ENCODE measurements at regions not wholly inside any gene's neighbourhood (a gene's known extent, or its start where the extent isn't known, plus 50 kb on each side); places are given as distances from the start of the nearest gene placed in this dataset.
"Not testable (repeated sequence)": the region's sequence is repeated elsewhere in the genome, so short reads cannot be mapped to it uniquely, and the experiment has no call there.

DNA sequence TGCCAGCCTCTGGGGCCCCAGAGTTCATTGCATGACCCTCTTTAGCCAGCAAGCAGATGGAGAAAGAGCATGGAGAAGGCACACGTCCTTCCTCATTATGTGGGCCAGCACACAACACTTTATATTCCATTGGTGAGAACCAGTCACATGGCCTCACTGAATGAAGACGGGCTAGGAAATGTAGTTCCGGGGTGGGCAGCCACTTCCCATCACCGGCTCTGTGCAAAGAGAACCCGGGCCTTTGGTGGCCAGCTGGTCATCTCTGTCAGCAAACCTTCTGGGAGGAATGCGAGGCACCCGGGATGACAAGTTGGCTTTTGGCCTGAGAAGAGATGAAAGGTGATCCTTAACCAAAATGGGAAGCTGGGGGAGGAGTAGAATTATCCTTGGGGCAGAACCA is 90.2 kb upstream of the VGLL4 start:
- H3K27ac Mint-ChIP-seq = no peak overlapping the region
- no peaks in the 10 kb centered on the region for H3K9me3 Mint-ChIP-seq
- DNase-seq (ENCODE audit: extremely low spot score, unreplicated experiment) = no peak
- no peak overlapping the region for H3K4me3 Mint-ChIP-seq
- peaks cover 19% of the 10 kb centered on the region for H3K4me1 Mint-ChIP-seq (ENCODE audit: unreplicated experiment)
- H3K36me3 Mint-ChIP-seq = no peaks in the 10 kb centered on the region
- no peaks in the 10 kb centered on the region for H3K27me3 Mint-ChIP-seq
- TF ChIP-seq, protein P1, sequence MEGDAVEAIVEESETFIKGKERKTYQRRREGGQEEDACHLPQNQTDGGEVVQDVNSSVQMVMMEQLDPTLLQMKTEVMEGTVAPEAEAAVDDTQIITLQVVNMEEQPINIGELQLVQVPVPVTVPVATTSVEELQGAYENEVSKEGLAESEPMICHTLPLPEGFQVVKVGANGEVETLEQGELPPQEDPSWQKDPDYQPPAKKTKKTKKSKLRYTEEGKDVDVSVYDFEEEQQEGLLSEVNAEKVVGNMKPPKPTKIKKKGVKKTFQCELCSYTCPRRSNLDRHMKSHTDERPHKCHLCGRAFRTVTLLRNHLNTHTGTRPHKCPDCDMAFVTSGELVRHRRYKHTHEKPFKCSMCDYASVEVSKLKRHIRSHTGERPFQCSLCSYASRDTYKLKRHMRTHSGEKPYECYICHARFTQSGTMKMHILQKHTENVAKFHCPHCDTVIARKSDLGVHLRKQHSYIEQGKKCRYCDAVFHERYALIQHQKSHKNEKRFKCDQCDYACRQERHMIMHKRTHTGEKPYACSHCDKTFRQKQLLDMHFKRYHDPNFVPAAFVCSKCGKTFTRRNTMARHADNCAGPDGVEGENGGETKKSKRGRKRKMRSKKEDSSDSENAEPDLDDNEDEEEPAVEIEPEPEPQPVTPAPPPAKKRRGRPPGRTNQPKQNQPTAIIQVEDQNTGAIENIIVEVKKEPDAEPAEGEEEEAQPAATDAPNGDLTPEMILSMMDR (conservative IDR thresholded peaks at IDR 0.05) = no peak

DNA sequence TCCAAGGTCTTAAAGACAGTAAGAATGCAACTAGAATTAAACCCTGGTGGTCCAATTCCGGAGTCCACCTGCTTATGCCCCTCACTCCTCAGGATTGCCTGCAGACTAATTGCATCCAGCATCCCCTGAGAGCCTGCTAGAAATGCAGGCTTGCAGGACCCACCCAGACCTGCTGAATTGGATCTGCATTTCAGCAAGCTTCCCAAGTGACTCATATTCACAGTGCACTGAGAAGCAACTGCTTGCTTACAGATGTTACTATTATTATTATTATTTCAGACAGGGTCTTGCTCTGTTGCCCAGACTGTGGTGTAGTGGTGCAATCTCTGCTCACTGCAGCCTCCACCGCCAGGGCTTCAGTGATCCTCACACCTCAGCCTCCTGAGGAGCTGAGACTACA is 83.5 kb upstream of the VGLL4 start:
- Mint-ChIP-seq H3K27ac (no peak overlapping the region), H3K36me3 (no peaks in the 10 kb centered on the region), H3K4me3 (no peak overlapping the region), H3K9me3 (no peaks in the 10 kb centered on the region), H3K27me3 (peaks cover 14% of the 10 kb centered on the region), H3K4me1 (ENCODE audit: unreplicated experiment) (peaks cover 1% of the 10 kb centered on the region)
- no peak for DNase-seq (ENCODE audit: extremely low spot score, unreplicated experiment)
- TF ChIP-seq, protein P1 (conservative IDR thresholded peaks at IDR 0.05) = no peak

DNA sequence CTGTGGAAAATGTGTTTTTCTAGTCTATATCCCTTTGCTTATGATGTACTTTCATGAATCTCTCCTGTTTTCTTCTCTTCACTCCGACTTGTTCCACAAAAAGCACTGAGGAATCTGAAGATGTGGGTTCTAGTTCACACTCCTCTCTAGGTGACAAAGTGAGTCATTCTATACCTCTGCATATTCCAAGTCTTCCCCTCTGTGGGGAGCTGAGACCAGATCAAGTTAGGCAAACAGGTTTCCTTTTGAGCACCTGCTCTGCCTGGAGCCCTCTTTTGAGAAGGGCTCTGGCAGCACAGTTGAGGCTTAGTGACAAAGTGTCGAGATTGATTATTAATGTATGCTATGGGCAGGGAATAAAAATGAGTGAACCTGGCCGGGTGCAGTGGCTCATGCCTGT is 82.4 kb upstream of the VGLL4 start:
- no peak for DNase-seq (ENCODE audit: extremely low spot score, unreplicated experiment)
- peak overlapping the region; percentile 1 for H3K4me3 Mint-ChIP-seq
- no peaks in the 10 kb centered on the region for H3K9me3 Mint-ChIP-seq
- peaks cover 14% of the 10 kb centered on the region for H3K27me3 Mint-ChIP-seq
- H3K27ac Mint-ChIP-seq = no peak overlapping the region
- H3K4me1 Mint-ChIP-seq (ENCODE audit: unreplicated experiment) = peaks cover 10% of the 10 kb centered on the region
- no peaks in the 10 kb centered on the region for H3K36me3 Mint-ChIP-seq
- TF ChIP-seq, protein P1 (conservative IDR thresholded peaks at IDR 0.05) = no peak

DNA sequence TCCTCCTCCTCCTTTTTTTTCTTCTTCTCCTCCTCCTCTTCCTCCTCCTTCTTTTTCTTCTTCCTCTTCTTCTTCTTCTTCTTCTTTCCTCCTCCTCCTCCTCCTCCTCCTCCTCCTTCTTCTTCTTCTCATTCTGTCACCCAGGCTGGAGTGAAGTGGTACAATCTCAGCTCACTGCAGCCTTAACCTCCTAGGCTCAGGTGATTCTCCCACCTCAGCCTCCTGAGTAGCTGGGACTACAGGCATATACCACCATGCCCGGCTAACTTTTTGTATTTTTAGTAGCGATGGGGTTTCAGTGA is 81.6 kb upstream of the VGLL4 start:
- H3K27ac Mint-ChIP-seq; H3K4me3 Mint-ChIP-seq; H3K36me3 Mint-ChIP-seq; H3K9me3 Mint-ChIP-seq; DNase-seq (ENCODE audit: extremely low spot score, unreplicated experiment): not testable (repeated sequence)
- Mint-ChIP-seq H3K4me1 (ENCODE audit: unreplicated experiment) (peaks cover 19% of the 10 kb centered on the region), H3K27me3 (peaks cover 14% of the 10 kb centered on the region)

DNA sequence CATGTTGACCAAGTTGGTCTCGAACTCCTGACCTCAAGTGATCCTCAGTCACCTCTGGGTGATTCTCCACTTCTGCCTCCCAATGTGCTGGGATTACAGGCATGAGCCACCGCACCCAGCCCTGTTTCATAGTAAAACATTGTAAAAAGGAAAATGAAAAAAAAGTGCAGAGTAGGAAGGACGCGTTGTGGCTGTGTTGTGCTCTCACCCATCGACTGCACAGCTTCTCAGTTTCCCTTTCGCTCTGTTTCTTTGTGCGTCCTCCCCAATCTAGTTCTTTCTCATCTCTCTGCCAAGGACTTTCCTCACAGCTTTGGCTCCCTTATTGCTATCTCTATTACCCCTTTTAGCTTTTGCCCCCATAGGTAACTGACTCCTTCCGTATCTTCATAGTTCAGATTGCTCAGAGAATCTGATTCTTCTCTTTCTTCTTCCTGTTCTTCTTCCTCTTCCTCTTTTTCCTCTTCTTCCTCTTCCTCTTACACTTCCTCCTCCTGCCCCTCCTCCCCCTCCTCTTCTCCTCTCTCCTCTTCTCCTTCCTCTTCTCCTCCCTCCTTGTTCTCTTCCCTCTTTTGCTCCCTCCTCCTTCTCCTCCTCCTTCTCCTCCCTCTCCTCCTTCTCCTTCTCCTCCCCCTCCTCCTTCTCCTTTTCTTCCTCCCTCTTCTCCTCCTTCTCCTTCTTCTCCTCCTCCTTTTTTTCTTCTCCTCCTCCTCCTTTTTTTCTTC is 81.1 kb upstream of the VGLL4 start:
- H3K27me3 Mint-ChIP-seq = peaks cover 14% of the 10 kb centered on the region
- no peak for DNase-seq (ENCODE audit: extremely low spot score, unreplicated experiment)
- H3K4me3 Mint-ChIP-seq = no peak overlapping the region
- H3K36me3 Mint-ChIP-seq = no peaks in the 10 kb centered on the region
- TF ChIP-seq, protein P1 (conservative IDR thresholded peaks at IDR 0.05) = no peak
- H3K27ac Mint-ChIP-seq = peak overlapping the region; percentile 4
- H3K4me1 Mint-ChIP-seq (ENCODE audit: unreplicated experiment) = peaks cover 19% of the 10 kb centered on the region
- no peaks in the 10 kb centered on the region for H3K9me3 Mint-ChIP-seq

DNA sequence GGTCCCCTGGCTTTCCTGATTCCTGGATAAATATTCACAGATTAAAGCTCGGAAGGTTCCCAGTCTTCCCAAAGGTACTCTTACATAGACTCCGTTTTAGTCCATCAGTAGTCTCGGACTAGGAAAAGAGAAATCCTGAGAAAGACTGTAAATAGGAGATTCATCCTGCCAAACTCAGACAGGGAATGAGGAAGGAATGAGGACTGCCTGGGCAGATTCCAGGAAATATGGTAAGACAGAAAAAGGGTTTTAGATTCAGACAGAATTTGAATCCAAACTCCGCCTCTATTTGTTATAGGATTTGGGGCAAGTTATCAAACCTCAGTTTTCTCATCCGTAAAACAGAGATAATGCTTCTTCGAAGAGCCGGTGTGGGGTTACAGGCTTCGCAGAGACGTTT is 77.8 kb upstream of the VGLL4 start:
- peak overlapping the region; percentile 94 for H3K4me3 Mint-ChIP-seq
- H3K27ac Mint-ChIP-seq = peak overlapping the region; percentile 99
- H3K4me1 Mint-ChIP-seq (ENCODE audit: unreplicated experiment) = peaks cover 40% of the 10 kb centered on the region
- TF ChIP-seq, protein P1 (conservative IDR thresholded peaks at IDR 0.05) = no peak
- DNase-seq (ENCODE audit: extremely low spot score, unreplicated experiment) = no peak
- no peaks in the 10 kb centered on the region for H3K36me3 Mint-ChIP-seq
- no peaks in the 10 kb centered on the region for H3K9me3 Mint-ChIP-seq
- peaks cover 14% of the 10 kb centered on the region for H3K27me3 Mint-ChIP-seq

All from type B pancreatic cell (in vitro differentiated cells).